Activated naive CD8-positive, alpha-beta T cell treated with anti-CD3 and anti-CD28 coated beads for 36 hours (primary cell): ENCODE measurements at regions not wholly inside any gene's neighbourhood (a gene's known extent, or its start where the extent isn't known, plus 50 kb on each side); places are given as distances from the start of the nearest gene placed in this dataset.

Experiments used
- DNase-seq: peaks from one replicate; pipeline ENCODE4 v3.0.0; 2021
- H3K27ac Mint-ChIP-seq: one replicate; pipeline ENCODE4 v1.8.0; 2022; ENCODE audit warnings: mild to moderate bottlenecking, moderate library complexity, mixed read lengths
- H3K27me3 Mint-ChIP-seq: one replicate; pipeline ENCODE4 v1.8.0; 2022; ENCODE audit warnings: mild to moderate bottlenecking, mixed read lengths
- H3K36me3 Mint-ChIP-seq: one replicate; pipeline ENCODE4 v1.8.0; 2021; ENCODE audit warnings: mild to moderate bottlenecking, mixed read lengths
- H3K4me1 Mint-ChIP-seq: one replicate; pipeline ENCODE4 v1.8.0; 2021; ENCODE audit warnings: mixed read lengths
- H3K4me3 Mint-ChIP-seq: one replicate; pipeline ENCODE4 v1.8.0; 2022; ENCODE audit warnings: mild to moderate bottlenecking, moderate library complexity, mixed read lengths
- H3K9me3 Mint-ChIP-seq: one replicate; pipeline ENCODE4 v1.8.0; 2022; ENCODE audit warnings: mixed read lengths

- no peak for DNase-seq
- Mint-ChIP-seq H3K36me3 (no peaks in the 10 kb centered on the region), H3K4me3 (no peak overlapping the region), H3K4me1 (no peaks in the 10 kb centered on the region), H3K9me3 (peaks cover 2% of the 10 kb centered on the region), H3K27me3 (peaks cover 23% of the 10 kb centered on the region), H3K27ac (no peak overlapping the region)
These were observed 472.6 kb upstream of the SULF2 start for GRCh38 chr20:48257833-48258232.

GRCh38 chr20:48247961-48248360, 462.7 kb upstream of the SULF2 start:
- no peak for DNase-seq
- no peaks in the 10 kb centered on the region for H3K4me1 Mint-ChIP-seq
- no peaks in the 10 kb centered on the region for H3K36me3 Mint-ChIP-seq
- no peaks in the 10 kb centered on the region for H3K9me3 Mint-ChIP-seq
- no peak overlapping the region for H3K4me3 Mint-ChIP-seq
- H3K27ac Mint-ChIP-seq, result no peak overlapping the region
- H3K27me3 Mint-ChIP-seq, result peaks cover 8% of the 10 kb centered on the region

GRCh38 chr20:48246061-48246790, 460.9 kb upstream of the SULF2 start:
- H3K27me3 Mint-ChIP-seq, result peaks cover under 1% of the 10 kb centered on the region
- no peak for DNase-seq
- H3K9me3 Mint-ChIP-seq, result no peaks in the 10 kb centered on the region
- H3K27ac Mint-ChIP-seq, result no peak overlapping the region
- no peaks in the 10 kb centered on the region for H3K36me3 Mint-ChIP-seq
- H3K4me1 Mint-ChIP-seq, result no peaks in the 10 kb centered on the region
- H3K4me3 Mint-ChIP-seq, result no peak overlapping the region

DNA sequence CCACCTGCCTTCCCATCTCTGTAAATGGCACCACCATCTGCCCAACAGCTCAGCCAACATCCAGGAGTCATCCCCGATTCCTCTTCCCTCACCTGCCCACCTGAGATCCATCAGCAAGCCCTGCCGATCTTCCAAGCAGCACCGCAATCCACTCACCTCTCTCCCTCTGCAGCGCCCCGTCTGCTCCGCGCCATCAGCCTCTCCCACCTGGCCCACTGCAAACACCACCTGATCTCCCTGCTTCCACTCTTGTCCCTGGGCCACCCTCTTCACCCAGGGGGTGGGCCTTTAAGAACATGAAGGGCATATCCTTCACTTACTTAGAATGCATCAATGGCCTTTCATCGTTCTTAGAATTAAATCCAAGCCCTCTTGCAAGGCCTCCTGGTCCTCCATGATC, 457.3 kb upstream of the SULF2 start:
- Mint-ChIP-seq H3K27me3 (no peaks in the 10 kb centered on the region), H3K36me3 (no peaks in the 10 kb centered on the region), H3K4me1 (no peaks in the 10 kb centered on the region), H3K27ac (no peak overlapping the region), H3K4me3 (no peak overlapping the region), H3K9me3 (no peaks in the 10 kb centered on the region)
- DNase-seq, result no peak

DNA sequence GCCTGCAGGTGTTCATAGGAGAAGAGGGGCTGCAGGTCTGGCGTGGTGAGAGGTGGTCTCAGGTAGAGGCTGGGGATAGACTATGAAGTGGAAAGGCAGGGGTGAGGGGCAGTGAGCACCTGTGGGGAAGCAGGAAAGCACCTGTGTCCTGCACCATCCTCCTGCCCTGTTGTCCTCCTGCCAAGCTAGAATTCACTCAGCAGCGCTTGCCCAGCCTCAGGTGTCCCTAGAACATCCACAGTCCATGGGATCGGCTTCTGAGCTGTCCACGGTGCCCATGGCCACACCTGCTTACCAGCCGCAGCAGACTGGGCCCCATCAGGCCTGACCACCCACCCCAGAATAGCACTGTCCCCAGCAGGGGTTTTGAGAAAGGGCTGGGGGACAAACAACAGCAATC, 456.2 kb upstream of the SULF2 start:
- Mint-ChIP-seq H3K27ac (no peak overlapping the region), H3K4me1 (no peaks in the 10 kb centered on the region), H3K27me3 (no peaks in the 10 kb centered on the region), H3K36me3 (no peaks in the 10 kb centered on the region), H3K4me3 (no peak overlapping the region), H3K9me3 (no peaks in the 10 kb centered on the region)
- no peak for DNase-seq

DNA sequence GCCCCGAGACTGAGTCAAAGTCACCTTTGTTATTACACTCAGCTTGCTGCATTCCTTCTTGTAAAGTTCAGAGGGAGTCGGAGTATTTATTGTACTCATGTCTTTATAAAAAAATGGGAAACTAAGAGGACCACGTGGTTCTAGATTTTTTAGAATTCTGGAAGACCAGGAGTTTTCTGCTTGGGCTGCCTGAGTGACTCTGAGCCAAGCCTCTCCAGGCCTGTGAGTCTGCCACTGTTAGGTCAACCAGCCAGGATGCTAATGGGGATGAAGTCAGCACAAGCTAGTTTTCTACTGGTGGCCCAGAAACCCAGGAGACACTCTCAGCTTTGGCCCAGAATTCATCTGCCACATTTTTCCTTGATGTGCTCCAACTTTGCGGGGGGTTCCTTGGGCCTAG, 453.5 kb upstream of the SULF2 start:
- Mint-ChIP-seq H3K9me3 (no peaks in the 10 kb centered on the region), H3K4me1 (no peaks in the 10 kb centered on the region), H3K4me3 (no peak overlapping the region), H3K36me3 (no peaks in the 10 kb centered on the region), H3K27ac (no peak overlapping the region), H3K27me3 (no peaks in the 10 kb centered on the region)
- DNase-seq, result no peak

DNA sequence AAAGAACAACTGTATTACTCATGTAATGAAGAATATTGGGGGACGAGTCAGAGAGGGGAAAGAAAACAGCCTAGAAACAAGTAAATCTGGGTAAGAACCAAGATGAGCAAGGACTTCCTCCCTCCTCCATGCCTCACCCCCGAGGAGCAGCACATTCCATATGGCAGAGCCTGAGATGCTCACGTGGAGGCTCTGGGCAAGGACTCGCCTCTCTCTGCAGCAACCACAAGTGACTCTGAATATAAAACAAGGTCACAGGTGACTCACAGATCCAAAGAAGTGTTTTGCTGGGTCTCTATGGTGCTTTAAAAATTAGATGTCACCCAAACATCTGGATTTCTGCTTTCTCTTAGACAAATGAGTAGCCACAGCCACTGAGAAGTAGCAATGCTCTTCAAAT, 453.0 kb upstream of the SULF2 start:
- H3K4me1 Mint-ChIP-seq, result no peaks in the 10 kb centered on the region
- H3K27ac Mint-ChIP-seq, result no peak overlapping the region
- H3K36me3 Mint-ChIP-seq, result no peaks in the 10 kb centered on the region
- peaks cover 3% of the 10 kb centered on the region for H3K9me3 Mint-ChIP-seq
- no peak overlapping the region for H3K4me3 Mint-ChIP-seq
- DNase-seq, result no peak
- no peaks in the 10 kb centered on the region for H3K27me3 Mint-ChIP-seq

DNA sequence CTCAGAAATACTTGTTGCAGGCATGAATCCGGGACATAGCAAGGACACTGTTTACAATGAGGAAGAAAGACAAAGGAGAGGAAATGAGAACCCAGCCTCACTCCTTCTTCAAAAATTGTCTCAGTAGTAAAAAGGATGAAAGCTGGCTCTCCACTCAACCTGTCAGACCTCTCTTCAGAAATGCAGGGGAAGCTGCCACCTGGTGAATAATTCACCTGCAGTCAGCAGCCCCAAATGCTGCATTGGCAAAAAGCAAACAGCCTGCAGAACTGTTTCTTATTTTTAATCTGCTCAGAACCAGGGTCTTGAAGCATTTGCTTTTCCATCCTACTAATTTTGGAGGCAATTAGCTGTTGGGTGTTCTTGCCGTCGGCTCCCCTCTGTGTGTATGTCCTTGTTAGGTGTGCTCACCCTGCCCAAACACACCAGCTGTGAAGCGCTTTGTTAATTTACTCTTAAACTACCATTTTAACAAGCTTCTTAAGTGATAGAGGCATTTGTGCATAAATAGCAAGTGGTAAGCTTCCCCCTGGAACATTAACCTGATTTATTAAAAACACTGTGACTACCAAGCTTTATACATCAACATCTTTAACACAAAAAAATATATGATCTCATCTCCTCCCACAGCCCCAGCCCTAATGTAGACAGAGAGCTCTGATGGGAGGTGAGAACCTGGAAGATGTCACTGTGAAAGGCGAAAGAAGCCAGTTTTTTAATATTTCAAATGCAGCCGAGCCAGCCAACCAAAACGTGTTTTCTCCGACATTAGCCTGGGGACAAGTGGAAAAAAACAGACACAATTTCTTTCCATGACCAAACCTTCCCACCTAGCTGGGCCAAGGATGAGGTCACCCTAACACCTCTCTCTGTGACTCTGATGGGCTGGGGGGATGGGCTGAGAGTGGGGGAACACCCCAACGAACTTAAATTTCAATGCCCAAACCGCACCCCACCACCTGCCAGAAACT, 451.0 kb upstream of the SULF2 start:
- H3K36me3 Mint-ChIP-seq, result no peaks in the 10 kb centered on the region
- peak; percentile 4 for DNase-seq
- H3K4me3 Mint-ChIP-seq, result no peak overlapping the region
- H3K27me3 Mint-ChIP-seq, result no peaks in the 10 kb centered on the region
- H3K27ac Mint-ChIP-seq, result no peak overlapping the region
- no peaks in the 10 kb centered on the region for H3K4me1 Mint-ChIP-seq
- H3K9me3 Mint-ChIP-seq, result peaks cover 14% of the 10 kb centered on the region

DNA sequence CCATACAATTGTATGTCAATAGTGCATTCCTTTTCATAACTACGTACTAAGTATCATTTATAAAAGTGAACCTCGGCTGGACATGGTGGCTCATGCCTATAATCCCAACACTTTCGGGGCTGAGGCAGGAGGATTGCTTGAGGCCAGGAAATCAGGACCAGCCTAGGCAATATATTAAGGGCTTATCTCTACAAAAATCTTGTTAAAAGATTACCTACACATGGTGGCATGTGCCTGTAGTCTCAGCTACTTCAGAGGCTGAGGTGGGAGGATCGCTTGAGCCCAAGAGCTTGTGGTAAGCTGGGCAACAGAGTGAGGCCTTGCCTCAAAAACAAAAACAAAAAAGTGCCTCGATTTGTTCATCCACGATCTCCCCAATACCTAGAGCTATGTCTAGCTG, 449.7 kb upstream of the SULF2 start:
- no peaks in the 10 kb centered on the region for H3K4me1 Mint-ChIP-seq
- no peak overlapping the region for H3K4me3 Mint-ChIP-seq
- peaks cover 20% of the 10 kb centered on the region for H3K9me3 Mint-ChIP-seq
- peaks cover 3% of the 10 kb centered on the region for H3K27me3 Mint-ChIP-seq
- H3K27ac Mint-ChIP-seq, result no peak overlapping the region
- DNase-seq, result no peak
- H3K36me3 Mint-ChIP-seq, result no peaks in the 10 kb centered on the region

GRCh38 chr20:48231253-48231930, 446.1 kb upstream of the SULF2 start:
- no peak overlapping the region for H3K4me3 Mint-ChIP-seq
- no peaks in the 10 kb centered on the region for H3K4me1 Mint-ChIP-seq
- DNase-seq, result no peak
- H3K9me3 Mint-ChIP-seq, result peaks cover 24% of the 10 kb centered on the region
- H3K36me3 Mint-ChIP-seq, result no peaks in the 10 kb centered on the region
- peaks cover 3% of the 10 kb centered on the region for H3K27me3 Mint-ChIP-seq
- H3K27ac Mint-ChIP-seq, result no peak overlapping the region

- Mint-ChIP-seq H3K9me3 (peaks cover 24% of the 10 kb centered on the region), H3K4me3 (no peak overlapping the region), H3K27ac (no peak overlapping the region), H3K27me3 (peaks cover 3% of the 10 kb centered on the region), H3K36me3 (no peaks in the 10 kb centered on the region), H3K4me1 (no peaks in the 10 kb centered on the region)
- no peak for DNase-seq
These were observed 444.9 kb upstream of the SULF2 start for GRCh38 chr20:48230216-48230615.

DNA sequence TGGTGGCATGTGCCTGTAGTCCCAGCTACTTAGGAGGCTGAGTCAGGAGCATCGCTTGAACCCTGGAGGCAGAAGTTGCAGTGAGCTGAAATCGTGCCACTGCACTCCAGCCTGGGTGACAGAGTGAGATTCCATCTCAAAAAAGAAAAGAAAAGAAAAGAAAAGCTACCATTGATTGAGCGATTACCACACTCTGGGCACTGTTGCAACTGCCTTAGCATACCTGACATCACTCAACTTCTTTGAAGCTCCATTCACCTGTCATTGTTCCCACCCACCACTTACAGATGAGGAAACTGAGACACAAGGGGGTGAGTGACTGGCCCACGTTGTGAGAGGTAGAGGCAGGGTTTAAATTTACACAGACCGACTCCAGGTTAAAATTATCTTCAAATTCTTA, 442.1 kb upstream of the SULF2 start:
- H3K4me3 Mint-ChIP-seq, result no peak overlapping the region
- H3K27me3 Mint-ChIP-seq, result peaks cover 15% of the 10 kb centered on the region
- H3K4me1 Mint-ChIP-seq, result no peaks in the 10 kb centered on the region
- H3K9me3 Mint-ChIP-seq, result peaks cover 16% of the 10 kb centered on the region
- H3K27ac Mint-ChIP-seq, result no peak overlapping the region
- DNase-seq, result no peak
- H3K36me3 Mint-ChIP-seq, result no peaks in the 10 kb centered on the region

DNA sequence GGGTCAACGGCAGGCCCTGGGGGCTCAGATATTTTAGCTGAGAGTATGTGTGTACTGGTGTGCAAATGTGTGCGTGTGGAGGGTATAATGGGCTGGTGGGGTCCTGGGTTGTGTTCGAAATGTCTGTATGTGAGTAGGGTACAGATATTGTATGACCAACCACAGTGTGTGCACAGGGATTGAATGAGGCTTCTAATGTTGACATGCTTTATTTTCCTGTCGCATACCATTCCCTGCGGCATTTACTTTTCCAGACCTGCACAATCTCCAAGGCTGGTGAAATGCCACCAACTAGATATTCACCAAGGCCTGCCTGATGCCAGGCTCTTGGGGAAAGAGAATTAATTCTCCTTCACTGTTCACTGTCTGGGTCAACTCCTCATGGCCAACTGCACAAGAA, 441.4 kb upstream of the SULF2 start:
- no peak overlapping the region for H3K27ac Mint-ChIP-seq
- DNase-seq, result no peak
- H3K4me3 Mint-ChIP-seq, result no peak overlapping the region
- peaks cover 14% of the 10 kb centered on the region for H3K9me3 Mint-ChIP-seq
- no peaks in the 10 kb centered on the region for H3K36me3 Mint-ChIP-seq
- H3K27me3 Mint-ChIP-seq, result peaks cover 15% of the 10 kb centered on the region
- no peaks in the 10 kb centered on the region for H3K4me1 Mint-ChIP-seq

DNA sequence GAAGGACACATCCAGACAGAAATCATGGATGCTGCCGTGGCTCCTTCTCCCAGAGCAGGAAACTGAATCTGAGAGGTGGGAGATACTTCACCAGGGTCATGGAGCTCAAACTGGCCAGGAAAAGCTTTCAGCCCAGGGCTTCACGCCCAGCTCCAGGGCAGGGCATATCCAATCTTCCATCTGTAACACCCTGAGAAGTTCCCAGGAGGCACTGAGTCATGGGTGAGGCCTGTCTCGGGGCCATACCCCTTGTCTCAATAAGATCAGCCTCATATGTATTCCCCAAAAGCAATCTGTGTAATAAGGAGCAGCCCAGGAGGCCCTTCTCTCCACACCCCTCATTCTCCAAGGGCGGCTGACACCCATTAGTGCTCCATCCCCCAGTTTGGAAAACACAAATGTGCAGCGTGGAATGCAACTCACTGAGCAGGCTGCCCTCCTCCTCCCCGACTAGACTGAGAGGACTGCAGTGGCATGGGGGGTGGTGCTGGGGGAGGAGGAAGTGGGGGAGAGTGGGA, 439.3 kb upstream of the SULF2 start:
- Mint-ChIP-seq H3K36me3 (no peaks in the 10 kb centered on the region), H3K9me3 (peaks cover 4% of the 10 kb centered on the region), H3K27me3 (peaks cover 12% of the 10 kb centered on the region), H3K27ac (no peak overlapping the region), H3K4me3 (no peak overlapping the region), H3K4me1 (no peaks in the 10 kb centered on the region)
- no peak for DNase-seq

DNA sequence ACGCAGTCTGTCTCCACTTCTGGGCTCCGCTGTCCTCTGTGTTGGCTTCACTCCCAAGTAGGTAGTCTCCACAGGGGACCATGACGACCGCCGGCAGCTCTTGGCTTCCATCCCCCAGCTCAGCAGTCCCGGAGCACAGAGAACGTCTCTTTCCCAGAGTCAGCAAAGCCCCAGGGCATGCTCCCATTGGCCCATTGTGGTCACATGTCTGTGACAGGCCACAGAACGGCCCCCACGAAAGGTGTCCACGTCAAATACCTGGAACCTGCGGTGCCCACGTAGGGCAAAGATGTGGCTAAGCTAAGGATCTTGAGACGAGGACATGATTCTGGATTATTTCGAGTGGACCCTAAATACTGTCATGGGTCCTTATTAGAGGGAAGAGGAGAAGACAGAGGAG, 438.4 kb upstream of the SULF2 start:
- H3K4me1 Mint-ChIP-seq, result no peaks in the 10 kb centered on the region
- H3K27me3 Mint-ChIP-seq, result peaks cover 12% of the 10 kb centered on the region
- H3K9me3 Mint-ChIP-seq, result peaks cover under 1% of the 10 kb centered on the region
- H3K36me3 Mint-ChIP-seq, result no peaks in the 10 kb centered on the region
- DNase-seq, result no peak
- no peak overlapping the region for H3K4me3 Mint-ChIP-seq
- no peak overlapping the region for H3K27ac Mint-ChIP-seq
